Activated T-cell treated with anti-CD3 and anti-CD28 coated beads, Interleukin-2, amount 50 U/mL, for 72 hours (primary cell): ENCODE measurements at regions not wholly inside any gene's neighbourhood (a gene's known extent, or its start where the extent isn't known, plus 50 kb on each side); places are given as distances from the start of the nearest gene placed in this dataset.

Experiments used
- ATAC-seq, 2 donors: fragments of 150-1000 bp; cut with Tn5 transposase; replicated peaks in 1 of 2; 2 replicates each; pipeline ENCODE4 v1.10.0; 2021; ENCODE audit warnings: moderate library complexity in 2 of 2, mild to moderate bottlenecking in 1 of 2
- DNase-seq, 2 donors: peaks; one replicate each; pipeline ENCODE4 v3.0.0; 2021 to 2022; ENCODE audit warnings: mixed read lengths in 1 of 2
- H3K27ac Mint-ChIP-seq: one replicate; pipeline ENCODE4 v1.8.0; 2022; ENCODE audit warnings: mild to moderate bottlenecking, moderate library complexity, mixed read lengths
- H3K27me3 Mint-ChIP-seq: one replicate; pipeline ENCODE4 v1.8.0; 2022; ENCODE audit warnings: low read depth, mixed read lengths
- H3K36me3 Mint-ChIP-seq, 2 donors: one replicate each; pipeline ENCODE4 v1.8.0; 2022; ENCODE audit warnings: mixed read lengths in 2 of 2, mild to moderate bottlenecking in 1 of 2; ENCODE audit not compliant: insufficient read depth in 2 of 2
- H3K4me1 Mint-ChIP-seq: one replicate; pipeline ENCODE4 v1.8.0; 2022; ENCODE audit warnings: low read depth, mixed read lengths
- H3K4me3 Mint-ChIP-seq, 2 donors: one replicate each; pipeline ENCODE4 v1.8.0; 2022; ENCODE audit warnings: mild to moderate bottlenecking in 2 of 2, mixed read lengths in 2 of 2, moderate library complexity in 2 of 2
- H3K9me3 Mint-ChIP-seq, 2 donors: one replicate each; pipeline ENCODE4 v1.8.0; 2022; ENCODE audit warnings: mixed read lengths in 2 of 2

GRCh38 chr4:79788884-79789283 is 284.1 kb downstream of the ANTXR2 start:
- Mint-ChIP-seq H3K27me3 (no peaks in the 10 kb centered on the region), H3K4me1 (no peaks in the 10 kb centered on the region), H3K36me3 (peaks cover 8 to 10% of the 10 kb centered on the region in 2 donors), H3K9me3 (peaks cover 12 to 13% of the 10 kb centered on the region in 2 donors), H3K4me3 (no peak overlapping the region), H3K27ac (no peak overlapping the region)
- ATAC-seq (no peak), DNase-seq (no peak)

- Mint-ChIP-seq H3K27ac (no peak overlapping the region), H3K4me3 (no peak overlapping the region), H3K27me3 (no peaks in the 10 kb centered on the region), H3K36me3 (no peaks in the 10 kb centered on the region), H3K9me3 (peaks cover 0 to 11% of the 10 kb centered on the region in 2 donors), H3K4me1 (no peaks in the 10 kb centered on the region)
- ATAC-seq (no peak), DNase-seq (no peak)
Measured at GRCh38 chr4:79780129-79780528, 292.9 kb downstream of the ANTXR2 start.

- DNase-seq (no peak), ATAC-seq (no peak)
- H3K9me3 Mint-ChIP-seq, result peaks cover 22 to 29% of the 10 kb centered on the region in 2 donors
- no peaks in the 10 kb centered on the region for H3K4me1 Mint-ChIP-seq
- H3K27me3 Mint-ChIP-seq, result no peaks in the 10 kb centered on the region
- peaks cover 0 to under 1% of the 10 kb centered on the region in 2 donors for H3K36me3 Mint-ChIP-seq
- no peak overlapping the region for H3K4me3 Mint-ChIP-seq
- H3K27ac Mint-ChIP-seq, result no peak overlapping the region
Measured at GRCh38 chr4:79772510-79772909, 300.5 kb downstream of the ANTXR2 start.

GRCh38 chr4:79764120-79764519 is 308.9 kb downstream of the ANTXR2 start:
- ATAC-seq (no peak), DNase-seq (no peak)
- H3K27me3 Mint-ChIP-seq, result peaks cover 14% of the 10 kb centered on the region
- peaks cover 0 to 1% of the 10 kb centered on the region in 2 donors for H3K36me3 Mint-ChIP-seq
- H3K4me3 Mint-ChIP-seq, result no peak overlapping the region
- H3K27ac Mint-ChIP-seq, result no peak overlapping the region
- no peaks in the 10 kb centered on the region for H3K4me1 Mint-ChIP-seq
- H3K9me3 Mint-ChIP-seq, result peaks cover 5 to 6% of the 10 kb centered on the region in 2 donors

GRCh38 chr4:79763486-79764075 is 309.4 kb downstream of the ANTXR2 start:
- Mint-ChIP-seq H3K4me3 (no peak overlapping the region), H3K36me3 (peaks cover 0 to 1% of the 10 kb centered on the region in 2 donors), H3K27ac (no peak overlapping the region), H3K27me3 (peaks cover 14% of the 10 kb centered on the region), H3K4me1 (no peaks in the 10 kb centered on the region), H3K9me3 (peaks cover 5 to 6% of the 10 kb centered on the region in 2 donors)
- DNase-seq (no peak), ATAC-seq (no peak)

GRCh38 chr4:79759793-79760192 is 313.2 kb downstream of the ANTXR2 start:
- Mint-ChIP-seq H3K27me3 (peaks cover 13% of the 10 kb centered on the region), H3K27ac (no peak overlapping the region), H3K9me3 (peaks cover 0 to 2% of the 10 kb centered on the region in 2 donors), H3K4me3 (no peak overlapping the region), H3K4me1 (no peaks in the 10 kb centered on the region), H3K36me3 (no peaks in the 10 kb centered on the region)
- ATAC-seq (no peak), DNase-seq (no peak)

- H3K4me1 Mint-ChIP-seq, result no peaks in the 10 kb centered on the region
- no peaks in the 10 kb centered on the region for H3K9me3 Mint-ChIP-seq
- ATAC-seq, result no peak
- H3K36me3 Mint-ChIP-seq, result no peaks in the 10 kb centered on the region
- H3K27me3 Mint-ChIP-seq, result no peaks in the 10 kb centered on the region
- no peak overlapping the region for H3K27ac Mint-ChIP-seq
- H3K4me3 Mint-ChIP-seq, result no peak overlapping the region
- no peak for DNase-seq
Measured at GRCh38 chr4:79757600-79757999, 315.4 kb downstream of the ANTXR2 start.

GRCh38 chr4:79756140-79756895 is 316.7 kb downstream of the ANTXR2 start:
- ATAC-seq (no peak), DNase-seq (no peak)
- no peaks in the 10 kb centered on the region for H3K36me3 Mint-ChIP-seq
- H3K27me3 Mint-ChIP-seq, result no peaks in the 10 kb centered on the region
- no peak overlapping the region for H3K4me3 Mint-ChIP-seq
- H3K4me1 Mint-ChIP-seq, result no peaks in the 10 kb centered on the region
- no peaks in the 10 kb centered on the region for H3K9me3 Mint-ChIP-seq
- no peak overlapping the region for H3K27ac Mint-ChIP-seq

- DNase-seq (no peak), ATAC-seq (no peak)
- no peaks in the 10 kb centered on the region for H3K36me3 Mint-ChIP-seq
- H3K4me1 Mint-ChIP-seq, result no peaks in the 10 kb centered on the region
- H3K27ac Mint-ChIP-seq, result no peak overlapping the region
- no peaks in the 10 kb centered on the region for H3K27me3 Mint-ChIP-seq
- H3K4me3 Mint-ChIP-seq, result no peak overlapping the region
- H3K9me3 Mint-ChIP-seq, result no peaks in the 10 kb centered on the region
Measured at GRCh38 chr4:79748835-79749234, 324.2 kb downstream of the ANTXR2 start.

GRCh38 chr4:79747252-79747651 is 325.8 kb downstream of the ANTXR2 start:
- no peak overlapping the region for H3K27ac Mint-ChIP-seq
- no peak for ATAC-seq
- DNase-seq, result no peak
- H3K4me1 Mint-ChIP-seq, result no peaks in the 10 kb centered on the region
- H3K9me3 Mint-ChIP-seq, result no peaks in the 10 kb centered on the region
- no peaks in the 10 kb centered on the region for H3K27me3 Mint-ChIP-seq
- H3K36me3 Mint-ChIP-seq, result no peaks in the 10 kb centered on the region
- H3K4me3 Mint-ChIP-seq, result no peak overlapping the region

GRCh38 chr4:79743014-79743413 is 330.0 kb downstream of the ANTXR2 start:
- no peaks in the 10 kb centered on the region for H3K36me3 Mint-ChIP-seq
- no peaks in the 10 kb centered on the region for H3K4me1 Mint-ChIP-seq
- DNase-seq (no peak), ATAC-seq (no peak)
- H3K27ac Mint-ChIP-seq, result no peak overlapping the region
- no peak overlapping the region for H3K4me3 Mint-ChIP-seq
- H3K27me3 Mint-ChIP-seq, result no peaks in the 10 kb centered on the region
- H3K9me3 Mint-ChIP-seq, result no peaks in the 10 kb centered on the region

- Mint-ChIP-seq H3K36me3 (no peaks in the 10 kb centered on the region), H3K27me3 (no peaks in the 10 kb centered on the region), H3K9me3 (no peaks in the 10 kb centered on the region), H3K4me1 (no peaks in the 10 kb centered on the region), H3K4me3 (no peak overlapping the region), H3K27ac (no peak overlapping the region)
- no peak for DNase-seq
- ATAC-seq, result no peak
Measured at GRCh38 chr4:79739912-79740311, 331.9 kb upstream of the GK2 start.

- no peaks in the 10 kb centered on the region for H3K4me1 Mint-ChIP-seq
- ATAC-seq (no peak), DNase-seq (no peak)
- no peak overlapping the region for H3K27ac Mint-ChIP-seq
- H3K36me3 Mint-ChIP-seq, result no peaks in the 10 kb centered on the region
- no peaks in the 10 kb centered on the region for H3K9me3 Mint-ChIP-seq
- no peaks in the 10 kb centered on the region for H3K27me3 Mint-ChIP-seq
- no peak overlapping the region for H3K4me3 Mint-ChIP-seq
Measured at GRCh38 chr4:79723507-79723906, 315.5 kb upstream of the GK2 start.

- no peak for ATAC-seq
- H3K9me3 Mint-ChIP-seq, result peaks cover 2 to 7% of the 10 kb centered on the region in 2 donors
Measured at GRCh38 chr4:79700356-79700755, 292.3 kb upstream of the GK2 start.

More at GRCh38 chr4:79700356-79700755, 292.3 kb upstream of the GK2 start:
- DNase-seq, result no peak
- no peaks in the 10 kb centered on the region for H3K4me1 Mint-ChIP-seq
- H3K4me3 Mint-ChIP-seq, result no peak overlapping the region
- peaks cover 3 to 6% of the 10 kb centered on the region in 2 donors for H3K36me3 Mint-ChIP-seq
- no peaks in the 10 kb centered on the region for H3K27me3 Mint-ChIP-seq
- H3K27ac Mint-ChIP-seq, result no peak overlapping the region
